HG03139 (cell line): ENCODE measurements at regions not wholly inside any gene's neighbourhood (a gene's known extent, or its start where the extent isn't known, plus 50 kb on each side); places are given as distances from the start of the nearest gene placed in this dataset.
"Not testable (repeated sequence)": the region's sequence is repeated elsewhere in the genome, so short reads cannot be mapped to it uniquely, and the experiment has no call there.

Experiments used
- ATAC-seq: cut with Tn5 transposase; IDR thresholded peaks from one replicate; pipeline ENCODE4 v1.9.1; 2021; ENCODE audit not compliant: unreplicated experiment

GRCh38 chrX:113390531-113390930 is 549.9 kb upstream of the AMOT start:
- no peak for ATAC-seq

DNA sequence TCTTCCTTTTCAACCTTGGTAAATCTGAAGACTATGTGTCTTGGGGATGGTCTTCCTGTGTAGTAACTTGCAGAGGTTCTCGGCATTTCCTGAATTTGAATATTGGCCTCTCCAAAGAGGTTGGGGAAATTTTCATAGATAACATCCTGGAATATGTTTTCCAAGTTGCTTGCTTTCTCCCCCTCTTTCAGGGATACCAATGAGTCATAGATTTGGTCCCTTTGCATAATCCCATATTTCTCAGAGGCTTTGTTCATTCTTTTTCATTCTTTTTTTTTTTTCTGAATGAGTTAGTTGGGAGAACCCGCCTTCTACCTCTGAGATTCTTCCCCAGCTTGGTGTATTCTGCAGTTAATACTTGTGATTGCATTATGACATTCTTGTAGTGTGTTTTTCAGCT is 549.2 kb upstream of the AMOT start:
- no peak for ATAC-seq

GRCh38 chrX:113384628-113385027 is 544.0 kb upstream of the AMOT start:
- ATAC-seq, result no peak

GRCh38 chrX:113373421-113373820 is 532.8 kb upstream of the AMOT start:
- ATAC-seq, result not testable (repeated sequence)

DNA sequence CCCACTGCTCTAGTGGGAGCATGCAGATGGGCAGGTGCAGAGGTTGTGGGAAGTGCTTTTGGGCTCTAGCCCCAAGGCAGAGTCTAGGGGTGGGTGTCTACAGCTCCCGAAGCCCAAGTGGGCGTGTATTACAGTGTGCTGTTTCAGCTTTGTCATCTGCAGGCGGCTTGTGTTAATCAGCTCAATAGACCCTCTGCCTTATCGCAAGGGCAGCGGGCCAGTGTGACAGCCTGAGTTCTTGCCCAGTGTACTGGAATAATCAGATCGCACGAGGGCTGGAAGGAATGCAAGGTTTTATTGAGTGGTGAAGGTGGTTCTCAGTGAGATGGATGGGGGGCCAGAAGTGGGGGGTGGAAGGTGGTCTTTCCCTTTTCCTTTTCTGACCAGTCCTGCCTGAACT is 529.4 kb upstream of the AMOT start:
- no peak for ATAC-seq

DNA sequence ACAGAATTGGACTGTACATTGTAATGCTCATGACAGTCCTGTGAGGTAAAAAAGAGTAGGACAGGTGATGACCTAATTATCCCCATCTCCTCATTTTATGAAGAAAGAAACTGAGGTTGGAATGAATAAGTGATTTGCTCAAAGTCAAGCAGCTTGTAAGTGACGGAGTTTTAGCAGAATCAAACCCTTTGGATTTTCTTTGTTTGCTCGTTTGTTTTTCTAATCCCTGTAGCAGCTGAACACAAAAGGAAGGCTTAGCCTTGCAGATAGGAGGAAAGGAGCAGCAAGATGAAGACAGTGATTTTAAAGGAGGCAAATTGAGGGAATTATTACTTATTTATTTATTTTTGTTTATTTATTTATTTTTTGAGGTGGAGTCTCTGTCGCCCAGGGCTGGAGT is 528.4 kb upstream of the AMOT start:
- ATAC-seq, result no peak

GRCh38 chrX:113353134-113353533 is 512.5 kb upstream of the AMOT start:
- no peak for ATAC-seq

DNA sequence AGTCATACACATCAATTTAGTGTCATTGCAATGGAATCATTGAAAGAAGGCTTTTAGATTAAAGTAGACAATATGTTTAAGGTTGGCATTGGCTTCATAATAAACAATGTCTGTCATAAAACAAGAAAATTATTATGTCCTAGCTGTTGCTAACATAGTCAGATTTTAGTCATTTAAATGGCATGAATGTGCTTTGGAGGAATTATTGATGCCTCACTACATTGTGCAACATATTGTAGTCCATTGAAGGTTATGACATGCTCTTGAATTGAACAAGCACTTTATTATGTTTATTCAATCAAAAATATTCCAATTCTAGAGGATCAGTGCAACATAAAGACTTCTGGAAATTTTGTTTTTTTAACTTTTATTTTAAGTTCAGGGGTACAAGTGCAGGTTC is 489.8 kb upstream of the AMOT start:
- no peak for ATAC-seq

DNA sequence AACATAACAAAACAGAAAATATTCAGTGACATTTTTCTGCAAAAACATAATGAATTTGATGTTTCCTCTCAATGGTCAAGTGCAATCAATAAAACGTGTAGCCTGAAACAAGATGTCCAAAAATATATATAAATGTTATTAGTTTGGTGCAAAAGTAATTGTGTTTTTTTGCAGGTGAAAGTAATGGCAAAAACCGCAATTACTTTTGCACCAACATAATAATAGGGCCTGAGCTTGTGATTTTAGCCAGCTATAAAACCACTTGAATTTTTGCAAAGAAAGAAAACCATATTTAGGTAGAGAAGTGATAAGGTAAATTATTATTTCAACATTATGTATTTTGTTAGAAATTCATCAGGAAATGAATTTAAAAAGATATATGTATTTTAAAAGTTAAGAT is 475.3 kb upstream of the AMOT start:
- no peak for ATAC-seq

DNA sequence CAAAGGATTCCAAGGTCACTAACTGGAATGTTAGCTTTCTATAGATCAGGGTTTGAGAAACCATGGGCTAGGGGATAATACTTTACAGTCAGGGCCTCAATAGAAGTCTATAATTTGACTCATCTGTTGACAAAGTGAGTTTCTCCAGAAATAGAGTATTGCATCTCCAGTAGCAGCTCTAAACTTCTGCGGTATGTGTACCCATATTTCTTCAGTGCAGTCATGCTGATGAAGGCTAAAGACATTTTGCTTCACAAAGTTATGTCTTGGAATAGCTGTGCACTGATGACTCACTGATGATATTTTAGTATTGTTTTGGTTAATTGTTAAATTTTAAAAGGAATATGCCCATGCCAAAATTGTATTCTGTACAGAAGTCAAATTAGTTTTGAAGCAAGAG is 464.9 kb upstream of the AMOT start:
- no peak for ATAC-seq

GRCh38 chrX:113300580-113300979 is 459.9 kb upstream of the AMOT start:
- no peak for ATAC-seq

DNA sequence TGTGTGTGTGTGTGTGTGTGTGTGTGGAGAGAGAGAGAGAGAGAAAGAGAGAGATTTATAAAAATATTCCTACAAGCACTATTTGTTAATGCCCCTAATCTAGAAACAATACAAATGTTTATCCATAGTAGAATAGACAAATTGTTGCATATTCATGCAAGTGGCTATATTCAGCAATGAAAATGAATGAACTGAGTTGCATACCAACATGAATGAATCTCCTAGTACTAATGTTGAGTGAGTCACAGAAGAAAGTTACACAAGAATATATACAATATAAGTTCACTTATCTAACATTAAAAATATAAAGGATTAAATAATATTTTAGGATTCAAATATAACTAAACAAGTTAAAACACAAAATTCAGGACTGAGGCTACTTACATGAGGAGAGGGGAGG is 456.8 kb upstream of the AMOT start:
- no peak for ATAC-seq

- ATAC-seq, result no peak
These were observed 448.9 kb upstream of the AMOT start for GRCh38 chrX:113289503-113289902.

- ATAC-seq, result no peak
These were observed 447.1 kb upstream of the AMOT start for GRCh38 chrX:113287761-113288160.

DNA sequence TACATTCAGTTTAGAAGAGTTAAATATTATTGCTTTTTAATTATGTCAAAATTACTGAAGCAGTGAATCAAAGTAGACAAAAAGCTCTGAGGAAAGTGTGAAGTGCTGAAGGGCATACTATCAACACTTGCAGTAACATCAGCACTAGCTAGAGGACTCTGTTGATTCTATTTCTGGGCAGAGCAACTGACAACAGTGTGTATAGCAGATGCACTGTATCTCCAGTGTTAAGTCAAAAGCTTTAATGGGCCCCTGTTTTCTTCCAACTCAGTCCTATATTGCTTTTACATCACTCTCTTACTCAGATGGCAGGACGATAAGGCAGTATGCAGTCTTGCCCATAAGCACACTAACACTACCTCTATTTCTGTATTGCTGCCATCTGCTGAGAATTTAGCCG is 435.2 kb upstream of the AMOT start:
- no peak for ATAC-seq

DNA sequence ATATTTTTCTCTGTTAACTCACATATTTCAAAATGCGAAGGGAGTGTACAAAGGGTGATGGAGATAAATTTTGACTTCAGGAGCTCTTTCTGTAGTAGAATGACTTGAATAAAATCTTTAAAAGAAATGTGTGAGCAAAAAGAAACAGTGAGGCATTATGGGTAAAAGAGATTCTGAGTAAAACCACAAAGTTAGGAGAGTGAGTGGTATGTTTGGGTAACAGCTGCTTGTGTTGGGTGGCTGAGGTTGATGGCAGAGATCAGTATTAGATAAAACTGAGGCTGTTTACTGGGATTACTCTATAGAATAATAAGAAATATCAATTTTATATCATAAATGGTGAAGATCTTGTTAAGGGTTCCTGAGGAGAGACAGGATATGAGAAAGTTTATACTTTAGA is 434.2 kb upstream of the AMOT start:
- ATAC-seq, result no peak

DNA sequence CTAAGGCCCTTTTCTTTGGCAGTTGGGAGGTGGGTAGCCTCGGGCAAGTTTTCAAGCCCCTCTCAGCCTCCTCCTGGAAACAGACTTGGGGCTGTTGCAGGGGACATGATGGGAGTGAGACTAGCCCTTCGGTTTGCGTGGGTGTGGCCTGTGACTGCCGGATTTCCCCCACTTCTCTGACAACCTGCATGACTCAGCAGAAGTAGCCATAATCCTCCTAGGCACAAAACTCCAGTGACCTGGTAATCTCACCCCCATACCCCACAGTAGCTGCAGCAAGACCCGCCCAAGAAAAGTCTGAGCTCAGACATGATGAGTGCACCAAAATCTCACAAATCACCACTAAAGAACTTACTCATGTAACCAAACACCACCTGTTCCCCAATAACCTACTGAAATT is 433.7 kb upstream of the AMOT start:
- ATAC-seq, result no peak

GRCh38 chrX:113269203-113269602 is 428.6 kb upstream of the AMOT start:
- no peak for ATAC-seq

DNA sequence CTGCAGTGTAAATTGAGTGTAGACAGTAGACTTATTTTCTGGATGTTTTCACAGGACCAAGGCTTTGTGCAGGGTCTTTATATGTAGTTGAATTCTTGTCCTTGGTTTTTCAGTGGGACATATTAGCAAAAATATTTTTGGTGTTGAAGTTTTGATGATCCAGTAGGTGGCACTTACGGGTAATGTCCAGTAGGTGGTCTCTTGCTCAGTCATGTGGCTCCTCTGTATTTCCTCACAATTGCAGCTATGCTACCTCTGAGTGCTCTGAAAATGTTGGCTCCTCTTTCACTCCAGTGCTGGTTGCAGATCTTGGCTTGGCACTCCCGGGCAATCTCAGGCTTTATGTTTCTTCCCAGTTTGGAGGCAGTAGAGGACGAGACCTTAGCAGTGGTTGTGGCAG is 419.8 kb upstream of the AMOT start:
- no peak for ATAC-seq

GRCh38 chrX:113222305-113222704 is 381.7 kb upstream of the AMOT start:
- no peak for ATAC-seq

GRCh38 chrX:113212052-113212451 is 371.4 kb upstream of the AMOT start:
- no peak for ATAC-seq

DNA sequence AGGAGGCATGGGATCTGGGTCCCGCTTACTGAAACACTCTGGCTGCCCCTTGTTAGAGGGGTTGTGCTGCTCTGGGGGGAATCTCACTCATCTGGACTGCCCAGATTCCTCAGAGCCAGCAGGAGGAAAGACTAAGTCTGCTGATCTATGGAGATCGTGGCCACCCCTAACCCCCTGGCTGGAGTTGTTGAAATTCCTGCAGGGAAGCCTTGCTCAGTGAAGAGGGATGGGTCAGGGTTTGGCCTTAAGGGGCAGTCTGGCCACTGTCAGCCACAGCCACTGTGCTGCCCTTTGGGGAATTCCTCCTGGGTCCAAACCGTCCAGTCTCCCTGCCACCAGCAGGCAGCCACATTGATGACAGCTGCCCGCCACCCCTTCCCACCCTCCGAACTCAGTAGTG is 362.0 kb upstream of the AMOT start:
- ATAC-seq, result no peak

- no peak for ATAC-seq
These were observed 355.3 kb upstream of the AMOT start for GRCh38 chrX:113195949-113196348.

- ATAC-seq, result no peak
These were observed 351.8 kb upstream of the AMOT start for GRCh38 chrX:113192418-113192817.
